ENCODE measurements at regions not wholly inside any gene's neighbourhood (a gene's known extent, or its start where the extent isn't known, plus 50 kb on each side); places are given as distances from the start of the nearest gene placed in this dataset.

GRCh38 chr1:181335631-181336030 is 147.7 kb upstream of the CACNA1E start:
- Histone ChIP-seq H3K9me2 (ENCODE audit: insufficient read depth, low read length) (no peaks in the 10 kb centered on the region), H4K20me1 (ENCODE audit: insufficient read depth, low read length) (no peaks in the 10 kb centered on the region), H3K79me2 (ENCODE audit: insufficient read depth, low read depth, low read length) (no peaks in the 10 kb centered on the region), H3K4me3 (ENCODE audit: low read depth, low read length, poor library complexity, severe bottlenecking) (no peak overlapping the region), H3K27ac (ENCODE audit: low read depth, low read length, poor library complexity, severe bottlenecking) (no peak overlapping the region), H2AFZ (ENCODE audit: low read length) (no peak overlapping the region), H3K9me3 (ENCODE audit: low read length) (no peaks in the 10 kb centered on the region), H3K36me3 (ENCODE audit: insufficient read depth, low read length) (no peaks in the 10 kb centered on the region), H3K4me1 (ENCODE audit: insufficient read depth, low read length, poor library complexity, severe bottlenecking) (no peaks in the 10 kb centered on the region), H3K4me2 (ENCODE audit: low read length) (no peak overlapping the region)
- POLR2A ChIA-PET: no interaction called here
- intact Hi-C loops (cut with micrococcal nuclease; ENCODE audit: unreplicated experiment): no loop called here
- no peak for TF ChIP-seq EZH2phosphoT487 (IDR thresholded peaks at IDR 0.05; ENCODE audit: borderline replicate concordance, low read depth, low read length)
- TF ChIP-seq, protein P1, sequence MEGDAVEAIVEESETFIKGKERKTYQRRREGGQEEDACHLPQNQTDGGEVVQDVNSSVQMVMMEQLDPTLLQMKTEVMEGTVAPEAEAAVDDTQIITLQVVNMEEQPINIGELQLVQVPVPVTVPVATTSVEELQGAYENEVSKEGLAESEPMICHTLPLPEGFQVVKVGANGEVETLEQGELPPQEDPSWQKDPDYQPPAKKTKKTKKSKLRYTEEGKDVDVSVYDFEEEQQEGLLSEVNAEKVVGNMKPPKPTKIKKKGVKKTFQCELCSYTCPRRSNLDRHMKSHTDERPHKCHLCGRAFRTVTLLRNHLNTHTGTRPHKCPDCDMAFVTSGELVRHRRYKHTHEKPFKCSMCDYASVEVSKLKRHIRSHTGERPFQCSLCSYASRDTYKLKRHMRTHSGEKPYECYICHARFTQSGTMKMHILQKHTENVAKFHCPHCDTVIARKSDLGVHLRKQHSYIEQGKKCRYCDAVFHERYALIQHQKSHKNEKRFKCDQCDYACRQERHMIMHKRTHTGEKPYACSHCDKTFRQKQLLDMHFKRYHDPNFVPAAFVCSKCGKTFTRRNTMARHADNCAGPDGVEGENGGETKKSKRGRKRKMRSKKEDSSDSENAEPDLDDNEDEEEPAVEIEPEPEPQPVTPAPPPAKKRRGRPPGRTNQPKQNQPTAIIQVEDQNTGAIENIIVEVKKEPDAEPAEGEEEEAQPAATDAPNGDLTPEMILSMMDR (conservative IDR thresholded peaks at IDR 0.05; ENCODE audit: low read length): no peak
- CTCF ChIA-PET (ENCODE audit: unreplicated experiment): no interaction called here
- no TSS peak for BruUV-seq (replicated peaks)
- no peak for DNase-seq (ENCODE audit: low spot score)

- BruUV-seq (replicated peaks): no TSS peak
- no peaks in the 10 kb centered on the region for H3K9me2 ChIP-seq (ENCODE audit: insufficient read depth, low read length)
- intact Hi-C loops (cut with micrococcal nuclease; ENCODE audit: unreplicated experiment): no loop called here
- ChIA-PET CTCF (ENCODE audit: unreplicated experiment) (no interaction called here), POLR2A (no interaction called here)
- no peak overlapping the region for H3K4me3 ChIP-seq (ENCODE audit: low read depth, low read length, poor library complexity, severe bottlenecking)
- H3K36me3 ChIP-seq (ENCODE audit: insufficient read depth, low read length): no peaks in the 10 kb centered on the region
- no peaks in the 10 kb centered on the region for H3K9me3 ChIP-seq (ENCODE audit: low read length)
- DNase-seq (ENCODE audit: low spot score): no peak
- no peak overlapping the region for H3K27ac ChIP-seq (ENCODE audit: low read depth, low read length, poor library complexity, severe bottlenecking)
- no peak overlapping the region for H3K4me2 ChIP-seq (ENCODE audit: low read length)
- H3K4me1 ChIP-seq (ENCODE audit: insufficient read depth, low read length, poor library complexity, severe bottlenecking): no peaks in the 10 kb centered on the region
- no peaks in the 10 kb centered on the region for H3K79me2 ChIP-seq (ENCODE audit: insufficient read depth, low read depth, low read length)
- TF ChIP-seq, protein P1 (conservative IDR thresholded peaks at IDR 0.05; ENCODE audit: low read length): no peak
- no peak for TF ChIP-seq EZH2phosphoT487 (IDR thresholded peaks at IDR 0.05; ENCODE audit: borderline replicate concordance, low read depth, low read length)
- H2AFZ ChIP-seq (ENCODE audit: low read length): no peak overlapping the region
- H4K20me1 ChIP-seq (ENCODE audit: insufficient read depth, low read length): no peaks in the 10 kb centered on the region
These were observed 142.2 kb upstream of the CACNA1E start for GRCh38 chr1:181341026-181341632.

GRCh38 chr1:181344091-181344490 is 139.2 kb upstream of the CACNA1E start:
- Histone ChIP-seq H3K9me2 (ENCODE audit: insufficient read depth, low read length) (no peaks in the 10 kb centered on the region), H3K4me1 (ENCODE audit: insufficient read depth, low read length, poor library complexity, severe bottlenecking) (no peaks in the 10 kb centered on the region), H3K36me3 (ENCODE audit: insufficient read depth, low read length) (no peaks in the 10 kb centered on the region), H3K79me2 (ENCODE audit: insufficient read depth, low read depth, low read length) (no peaks in the 10 kb centered on the region), H2AFZ (ENCODE audit: low read length) (no peak overlapping the region), H4K20me1 (ENCODE audit: insufficient read depth, low read length) (no peaks in the 10 kb centered on the region), H3K9me3 (ENCODE audit: low read length) (no peaks in the 10 kb centered on the region), H3K4me3 (ENCODE audit: low read depth, low read length, poor library complexity, severe bottlenecking) (no peak overlapping the region), H3K27ac (ENCODE audit: low read depth, low read length, poor library complexity, severe bottlenecking) (no peak overlapping the region), H3K4me2 (ENCODE audit: low read length) (no peak overlapping the region)
- intact Hi-C loops (cut with micrococcal nuclease; ENCODE audit: unreplicated experiment): no loop called here
- POLR2A ChIA-PET: no interaction called here
- CTCF ChIA-PET (ENCODE audit: unreplicated experiment): no interaction called here
- no peak for DNase-seq (ENCODE audit: low spot score)
- TF ChIP-seq, protein P1 (conservative IDR thresholded peaks at IDR 0.05; ENCODE audit: low read length): no peak
- no peak for TF ChIP-seq EZH2phosphoT487 (IDR thresholded peaks at IDR 0.05; ENCODE audit: borderline replicate concordance, low read depth, low read length)
- BruUV-seq (replicated peaks): no TSS peak
